Stimulated activated CD8-positive, alpha-beta memory T cell treated with anti-CD3 and anti-CD28 coated beads, Interleukin-12 subunit alpha, Interleukin-12 subunit beta, amount 100 ng/mL, for 24 hours (primary cell): ENCODE measurements at regions not wholly inside any gene's neighbourhood (a gene's known extent, or its start where the extent isn't known, plus 50 kb on each side); places are given as distances from the start of the nearest gene placed in this dataset.

Source experiments
- DNase-seq: peaks from one replicate; pipeline ENCODE4 v3.0.0-alpha.2; 2020; ENCODE audit errors: extremely low read depth

DNA sequence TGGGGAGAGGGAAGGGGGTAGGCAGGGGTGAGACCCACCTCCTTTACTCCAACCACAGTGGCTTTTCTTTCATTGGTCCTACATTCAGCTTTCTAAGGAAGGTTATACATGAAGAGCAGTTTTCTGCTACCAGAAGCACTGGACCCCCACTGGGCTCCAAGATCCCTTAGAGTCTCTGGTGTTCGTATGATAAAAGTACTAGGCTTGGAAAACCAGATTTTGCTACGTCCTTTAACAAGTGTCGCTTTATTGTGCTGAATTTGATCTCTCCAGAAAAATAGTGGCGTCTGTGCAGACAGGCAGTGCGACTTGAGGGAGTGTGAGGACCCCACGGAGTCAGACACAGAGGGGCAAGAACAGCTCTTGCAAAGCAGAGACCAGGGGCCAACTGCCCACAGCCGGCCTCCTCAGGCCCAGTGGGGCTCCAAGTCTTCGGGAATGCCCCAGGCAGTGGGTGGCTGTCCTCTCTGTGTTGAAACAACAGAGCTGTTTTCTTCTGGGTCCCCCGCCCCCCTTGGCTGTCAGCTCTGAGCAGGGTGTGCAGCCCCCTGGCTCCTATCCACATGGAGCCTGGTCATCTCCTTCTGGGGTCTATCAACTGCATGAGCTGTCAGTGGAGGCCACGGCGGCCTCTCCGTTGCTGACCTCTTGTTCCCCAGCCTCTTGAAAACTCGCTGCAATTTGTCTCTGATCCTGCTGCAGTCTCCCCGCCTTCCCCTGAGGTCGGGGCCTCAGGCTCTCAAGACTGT is 333.2 kb downstream of the RPS24 start:
- DNase-seq, result no peak

DNA sequence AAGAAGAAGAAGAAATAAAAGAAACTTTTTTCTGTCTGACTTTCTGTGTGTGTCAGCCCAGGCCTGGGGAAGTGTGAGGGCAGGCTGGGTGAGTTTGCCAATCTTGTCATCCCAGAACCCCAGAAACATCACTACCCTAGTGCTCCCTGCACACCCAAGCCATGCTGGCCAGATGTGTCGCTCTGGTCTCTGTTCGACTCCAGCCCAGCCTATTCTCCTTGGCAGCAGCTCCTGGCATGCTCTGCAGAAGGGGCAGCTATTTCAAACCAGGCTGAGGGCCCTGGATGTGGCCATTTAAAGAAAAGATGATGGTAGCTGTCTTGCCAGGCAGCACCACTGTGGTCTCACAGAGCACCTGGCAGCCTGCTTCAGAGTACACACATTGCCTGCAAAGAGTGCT is 334.1 kb downstream of the RPS24 start:
- no peak for DNase-seq

DNA sequence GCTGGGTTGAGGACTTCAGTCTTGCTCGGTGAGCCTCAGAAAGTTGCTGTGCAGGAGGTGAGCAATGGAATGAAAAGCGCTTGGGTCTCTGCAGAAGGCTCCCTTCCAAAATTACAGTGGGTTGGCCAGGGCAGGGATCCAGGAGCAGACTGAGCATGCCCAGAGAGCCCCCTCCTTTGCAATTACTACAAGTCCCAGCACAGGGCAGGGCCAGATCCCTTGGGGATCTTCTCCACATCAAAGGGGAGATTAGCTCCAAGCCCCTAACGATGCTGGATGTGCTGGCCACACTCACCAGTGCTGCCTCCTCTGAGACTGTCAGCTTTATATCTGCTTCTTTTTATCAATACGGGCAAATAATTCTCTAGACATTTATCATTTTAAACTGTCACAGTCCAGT is 337.5 kb downstream of the RPS24 start:
- DNase-seq, result no peak

DNA sequence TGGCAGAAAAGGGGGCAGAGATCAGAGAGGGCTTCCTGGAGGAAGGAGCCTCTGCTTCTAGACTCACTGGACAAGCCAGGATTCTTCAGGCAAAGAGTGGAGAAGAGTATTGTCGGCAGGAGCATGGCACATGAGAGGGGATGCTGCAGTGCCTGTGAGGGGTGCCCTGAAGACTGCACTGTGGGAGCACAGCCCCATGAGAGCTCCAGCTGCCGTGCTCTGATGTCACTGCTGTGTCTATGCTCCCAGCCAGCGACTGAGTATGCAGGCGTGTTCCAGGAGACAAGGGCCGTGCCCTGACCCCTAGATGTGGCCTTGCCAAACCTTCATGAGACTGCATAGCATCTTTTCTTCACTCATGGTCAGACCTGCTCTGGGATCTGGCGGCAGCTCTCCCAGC is 339.1 kb downstream of the RPS24 start:
- DNase-seq, result no peak

DNA sequence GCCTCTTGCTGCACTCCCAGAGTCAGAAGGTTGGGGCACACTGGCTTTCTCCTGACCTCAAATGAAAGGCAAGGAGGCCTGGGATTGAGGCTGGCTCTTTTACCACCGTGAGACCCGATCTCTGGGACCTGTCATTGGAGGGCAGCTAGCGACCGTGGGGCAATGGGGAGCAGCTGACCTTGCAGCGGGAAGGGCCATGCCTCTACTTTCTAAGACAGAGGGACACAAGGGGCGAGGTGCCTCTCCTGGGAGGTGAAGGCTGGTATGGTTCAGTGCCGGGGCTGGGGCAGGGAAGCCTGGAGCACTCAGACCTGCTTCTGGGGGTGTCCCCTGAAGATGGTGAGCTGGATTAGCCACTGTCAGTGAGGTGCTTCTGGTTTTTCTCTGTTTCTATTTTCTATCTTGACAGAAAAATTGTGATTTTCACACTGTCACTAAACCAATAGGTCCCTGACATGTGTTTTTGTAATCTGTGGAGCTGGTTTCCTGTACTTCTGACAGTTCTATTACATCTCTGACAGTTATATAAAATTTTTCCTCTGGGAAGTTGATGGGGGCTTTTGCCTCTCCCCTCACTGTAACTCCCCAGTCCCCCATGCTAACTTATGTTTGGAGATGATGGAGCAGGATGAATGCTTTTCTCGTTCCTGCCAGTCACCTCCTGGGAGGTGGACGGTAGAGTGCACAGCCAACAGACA is 340.8 kb downstream of the RPS24 start:
- DNase-seq, result no peak

DNA sequence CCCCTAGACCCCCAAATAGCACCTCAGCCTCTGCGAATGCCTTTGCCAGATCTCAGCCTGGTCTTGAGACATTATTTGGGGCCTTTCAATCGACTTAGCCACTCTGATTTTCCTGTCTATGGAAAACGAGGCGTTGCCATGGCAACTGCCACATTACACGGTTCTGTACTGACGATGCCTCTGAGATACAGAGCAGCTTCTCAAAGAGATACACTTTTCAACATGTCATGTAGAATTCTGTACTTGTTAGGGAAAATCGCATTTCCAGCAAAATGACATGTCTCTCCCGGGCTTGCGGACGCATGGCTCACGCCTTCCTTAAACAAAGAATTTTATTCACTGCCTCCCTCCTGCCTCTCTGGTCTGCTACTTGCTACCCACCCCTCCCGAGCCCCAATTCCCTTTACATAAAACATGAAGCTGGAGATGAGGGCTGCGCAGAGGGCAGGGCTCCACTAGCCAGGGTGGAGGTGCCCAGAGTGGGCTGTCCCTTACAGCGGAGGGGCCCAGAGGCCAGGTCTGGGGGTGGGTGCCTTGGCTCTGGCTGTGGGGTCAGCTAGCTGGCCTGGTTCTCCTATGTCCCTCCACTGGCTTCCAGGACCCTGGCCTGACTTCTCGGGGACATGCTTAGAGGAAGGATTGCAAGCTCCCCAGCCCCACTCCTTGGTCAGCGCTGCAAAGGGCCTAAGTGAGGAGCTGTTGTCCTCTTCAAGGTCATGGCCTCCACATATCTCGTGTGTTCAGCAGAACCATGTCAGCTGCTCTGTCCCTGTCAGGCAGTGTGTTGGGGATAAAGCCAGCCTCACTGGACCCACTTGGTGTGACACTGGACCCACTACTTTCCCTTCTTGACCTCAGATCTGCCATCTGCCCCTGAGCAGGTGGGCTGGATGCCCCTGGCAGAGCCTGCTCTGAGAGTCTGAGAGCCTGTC is 342.5 kb downstream of the RPS24 start:
- no peak for DNase-seq

DNA sequence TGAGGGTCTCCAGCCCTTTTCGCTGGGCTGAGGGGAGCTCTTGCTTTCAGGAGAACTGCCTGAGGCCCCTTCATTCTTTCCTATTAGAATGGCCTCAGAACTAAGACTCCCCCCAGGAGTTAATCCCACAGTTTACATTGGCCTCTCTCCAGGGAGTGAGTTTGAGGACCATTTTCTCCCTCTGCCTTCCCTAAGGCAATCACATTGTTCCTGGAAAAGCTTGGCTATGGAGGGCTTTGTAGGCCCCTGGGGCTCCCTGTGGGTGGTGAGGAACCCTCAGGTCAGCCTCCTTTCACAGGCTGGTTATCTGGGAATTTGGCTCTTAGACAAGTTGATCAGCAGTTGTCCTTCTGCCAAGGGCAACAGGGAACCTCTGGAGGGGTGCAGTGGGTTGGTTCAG is 343.7 kb downstream of the RPS24 start:
- no peak for DNase-seq

DNA sequence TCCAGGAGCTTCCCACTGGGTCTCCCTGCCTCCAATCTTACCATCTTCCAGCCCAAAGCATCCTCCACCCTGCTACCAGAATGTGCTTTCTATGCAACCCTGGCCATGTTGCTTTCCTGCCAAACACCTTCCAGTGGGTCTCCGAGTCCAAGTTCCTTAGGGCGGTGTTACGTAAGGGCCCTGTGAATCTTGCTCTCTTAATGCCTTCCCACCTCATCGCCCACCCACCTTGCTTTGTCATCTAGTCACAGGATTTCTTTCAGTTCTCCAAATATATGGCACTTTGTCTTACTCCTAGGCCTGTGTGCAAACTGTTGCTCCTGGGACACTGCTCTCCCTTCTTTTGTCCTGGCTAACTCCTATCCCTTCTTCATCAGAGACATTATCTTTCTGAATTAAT is 344.5 kb downstream of the RPS24 start:
- no peak for DNase-seq

DNA sequence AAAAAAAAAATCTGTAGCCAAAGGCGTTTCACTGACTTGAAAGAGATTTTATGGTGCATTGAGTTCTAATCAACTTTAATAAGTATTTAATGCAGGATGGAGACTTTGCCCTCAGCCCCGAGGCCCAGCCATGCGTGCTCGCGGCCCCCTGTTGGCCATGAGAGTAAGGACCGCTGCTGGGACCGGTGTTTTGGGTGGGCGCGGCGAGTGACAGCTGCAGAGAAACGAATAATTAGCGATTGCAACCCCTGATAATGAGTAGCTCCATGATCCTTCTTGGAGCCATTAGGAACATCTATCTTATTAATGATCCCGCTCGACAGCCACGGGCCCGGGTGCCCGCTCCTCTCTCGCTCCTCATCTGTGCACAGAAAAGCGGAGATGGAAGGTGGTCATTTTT is 347.4 kb downstream of the RPS24 start:
- DNase-seq, result no peak

DNA sequence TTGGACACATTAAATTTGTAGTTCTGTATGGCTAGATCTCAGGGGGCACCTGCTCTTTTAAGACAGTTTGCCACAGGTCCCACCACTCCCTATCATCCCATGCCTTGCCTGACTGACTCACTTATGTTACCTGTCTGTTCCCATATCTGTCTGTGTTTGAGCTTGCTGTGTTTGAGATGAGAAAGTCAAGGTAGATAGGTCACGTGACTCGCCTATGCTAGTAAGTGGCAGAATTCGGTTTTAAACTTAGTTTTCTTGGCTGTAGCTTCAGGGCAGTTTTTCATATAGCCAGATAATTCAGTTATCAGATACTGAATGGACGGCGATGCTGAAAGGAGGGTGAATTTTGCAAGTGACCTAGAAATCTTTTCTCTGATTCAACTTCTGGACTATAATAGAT is 348.4 kb downstream of the RPS24 start:
- DNase-seq, result no peak

DNA sequence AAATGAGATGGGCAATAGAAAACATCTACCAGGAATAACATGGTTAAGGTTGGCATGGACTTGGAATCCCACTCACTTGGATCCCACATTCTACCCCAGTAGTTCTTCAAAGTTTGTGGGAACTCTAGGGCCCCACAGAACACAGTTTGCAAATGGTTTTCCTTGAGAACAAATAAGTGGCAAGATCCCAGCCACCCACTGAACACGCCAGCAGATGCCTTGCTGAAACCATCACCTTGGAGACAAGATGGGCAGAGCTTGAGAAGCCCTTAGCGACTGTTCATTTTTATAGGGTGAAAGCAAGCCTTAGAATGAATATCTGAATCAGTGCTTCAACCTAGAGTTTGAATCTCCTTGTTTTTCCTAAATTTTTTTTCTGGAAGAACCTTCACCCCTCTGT is 349.1 kb downstream of the RPS24 start:
- DNase-seq, result no peak

DNA sequence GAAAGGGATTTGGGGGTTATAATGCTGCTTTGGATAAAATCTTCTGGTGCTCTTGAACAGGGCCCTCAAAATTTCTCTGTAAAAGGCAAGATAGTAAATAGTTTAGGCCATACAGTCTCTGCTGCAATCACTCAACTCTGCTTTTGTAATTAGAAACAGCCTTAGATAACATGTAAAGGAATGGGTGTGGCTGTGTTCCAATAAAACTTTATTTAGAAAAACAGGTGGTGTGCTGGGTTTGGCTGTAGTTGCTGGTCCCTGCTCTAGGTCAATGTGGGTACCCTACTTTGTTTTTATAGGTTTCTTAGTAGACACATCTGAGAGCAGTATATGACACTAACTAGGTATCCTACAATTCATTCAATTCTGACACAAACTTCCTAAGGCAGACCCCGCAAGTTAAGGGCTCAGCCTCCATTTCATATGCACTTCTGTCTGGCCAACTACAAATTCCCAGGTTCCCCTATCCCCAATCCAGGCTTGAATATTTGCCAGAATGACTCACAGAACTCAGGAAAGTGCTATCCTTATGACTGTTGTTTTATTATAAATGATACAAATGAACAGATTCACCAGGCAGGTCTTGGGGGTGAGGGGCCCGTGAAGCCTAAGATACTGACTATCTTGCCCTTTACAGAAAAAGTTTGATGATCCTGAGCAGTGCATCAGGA is 349.9 kb downstream of the RPS24 start:
- no peak for DNase-seq

DNA sequence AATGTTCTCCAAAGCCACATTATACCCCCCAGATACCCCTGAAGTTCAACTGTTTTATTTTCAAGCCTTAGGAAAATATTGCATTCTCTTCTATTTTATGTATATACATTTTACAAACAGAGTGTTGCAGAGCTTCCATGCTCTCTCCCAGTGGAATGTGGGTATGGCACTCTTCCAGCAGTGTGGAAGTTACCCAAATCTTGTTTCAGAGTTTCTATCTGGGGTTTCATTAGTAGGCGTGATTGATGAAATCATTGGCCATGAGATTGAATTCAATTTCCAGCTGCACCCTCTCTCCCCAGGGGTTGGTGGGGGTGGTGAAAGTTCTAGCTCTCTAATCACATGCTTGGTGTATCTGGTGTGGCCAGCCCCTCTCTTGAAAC is 350.4 kb downstream of the RPS24 start:
- no peak for DNase-seq

DNA sequence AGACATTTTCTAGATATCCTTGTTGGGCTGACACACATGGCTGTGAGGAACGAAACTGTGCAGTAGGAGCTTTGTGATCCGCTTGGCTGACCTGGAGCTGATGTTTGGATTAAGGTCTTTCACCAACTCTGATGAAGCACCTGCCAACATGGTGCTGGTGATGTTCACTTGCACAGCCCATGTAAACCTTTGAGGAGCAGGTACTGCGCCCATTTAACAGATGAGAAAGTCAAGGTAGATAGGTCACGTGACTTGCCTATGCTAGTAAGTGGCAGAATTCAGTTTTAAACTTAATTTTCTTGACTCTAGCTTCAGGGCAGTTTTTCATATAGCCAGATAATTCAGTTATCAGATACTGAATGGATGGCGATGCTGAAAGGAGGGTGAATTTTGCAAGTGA is 351.9 kb downstream of the RPS24 start:
- no peak for DNase-seq

DNA sequence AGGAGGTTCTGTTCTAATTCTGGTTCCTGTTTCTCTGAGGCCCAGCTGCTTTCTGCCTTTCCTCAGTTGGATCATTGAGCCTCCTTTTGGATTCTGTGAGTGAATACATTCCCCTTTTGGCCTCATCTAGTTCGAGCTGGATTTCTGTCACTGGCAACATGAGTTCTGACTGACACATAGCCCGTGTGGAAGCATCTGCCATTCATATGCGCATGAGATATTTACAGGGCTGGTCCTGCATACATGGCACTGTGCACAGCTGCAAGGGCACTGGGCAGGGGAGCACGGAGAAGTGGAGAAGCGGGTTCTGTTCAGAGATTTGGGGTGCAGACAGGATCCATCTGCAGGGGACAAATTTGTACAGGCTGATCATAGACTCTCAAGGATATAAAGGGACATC is 352.8 kb downstream of the RPS24 start:
- no peak for DNase-seq

DNA sequence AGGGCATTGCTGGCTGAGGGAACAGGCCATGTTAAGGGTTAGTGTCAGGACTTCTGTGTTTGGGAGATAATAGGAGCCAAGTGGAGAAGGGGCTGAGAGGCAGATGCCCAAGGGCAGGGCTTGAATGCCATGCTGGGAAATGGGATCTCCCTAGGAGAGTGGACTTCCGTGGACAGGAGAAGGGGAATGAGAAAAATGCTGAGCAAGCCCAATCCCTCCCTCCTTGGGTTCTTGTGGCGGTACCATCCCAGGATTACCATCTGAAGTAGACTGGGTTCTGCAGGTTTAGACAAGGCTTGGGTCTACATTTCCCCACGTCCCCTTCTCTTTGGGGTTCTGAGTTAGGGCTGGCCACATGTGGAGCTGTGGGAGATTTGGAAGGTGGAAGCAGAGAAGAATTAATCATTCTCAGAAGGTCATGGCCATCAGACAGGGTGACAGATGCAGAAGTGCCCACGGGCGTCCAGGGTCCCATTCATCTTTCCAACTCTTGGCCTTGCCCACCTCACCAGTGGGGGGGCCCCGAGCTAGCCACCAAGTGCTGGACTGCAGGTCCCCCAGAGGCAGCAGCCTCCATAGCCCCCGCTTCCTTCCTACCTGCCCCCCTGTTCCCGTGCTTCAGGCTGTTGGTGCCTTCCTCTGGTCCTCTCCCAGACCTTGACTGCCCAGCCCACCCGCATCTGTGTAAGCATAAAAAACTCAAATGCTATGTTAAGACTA is 354.8 kb downstream of the RPS24 start:
- DNase-seq, result no peak

DNA sequence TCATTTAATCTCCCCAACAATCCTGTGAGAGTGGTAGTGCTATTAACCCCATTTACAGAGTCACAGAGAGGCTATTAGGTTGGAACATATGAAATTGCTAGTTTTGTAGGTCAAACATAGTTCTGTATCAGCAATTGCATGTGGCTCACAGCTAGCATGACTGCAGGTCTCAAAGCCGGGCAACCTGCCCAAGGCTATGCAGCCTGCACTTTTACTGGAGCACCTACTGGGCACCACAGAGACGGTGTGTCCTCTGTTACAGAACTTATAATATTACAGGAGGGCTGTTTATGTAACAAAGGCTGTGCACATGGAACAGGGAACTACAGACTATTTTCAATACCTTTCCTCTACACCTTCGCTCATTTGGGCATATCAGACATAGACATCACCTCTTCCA is 355.8 kb downstream of the RPS24 start:
- DNase-seq, result no peak

DNA sequence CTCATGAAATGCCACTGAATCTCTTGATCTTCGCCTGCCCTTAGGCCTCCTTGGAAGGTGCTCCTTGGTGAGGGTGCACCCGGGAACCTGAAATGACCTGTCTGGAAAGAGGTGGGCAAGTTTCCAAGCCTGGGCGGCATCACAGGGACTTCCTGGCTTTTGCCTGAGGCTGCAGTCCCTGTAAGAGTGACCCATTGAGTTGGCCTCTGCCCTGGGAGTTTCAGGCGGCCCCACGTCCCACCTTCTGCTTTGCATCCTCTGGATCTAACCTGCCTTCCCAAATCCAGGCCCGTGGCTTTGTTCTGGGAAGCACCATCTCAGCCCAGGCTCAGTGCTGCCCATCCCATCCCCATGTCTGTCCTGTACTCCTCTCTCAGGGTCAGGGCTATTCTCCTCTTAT is 356.4 kb downstream of the RPS24 start:
- no peak for DNase-seq

DNA sequence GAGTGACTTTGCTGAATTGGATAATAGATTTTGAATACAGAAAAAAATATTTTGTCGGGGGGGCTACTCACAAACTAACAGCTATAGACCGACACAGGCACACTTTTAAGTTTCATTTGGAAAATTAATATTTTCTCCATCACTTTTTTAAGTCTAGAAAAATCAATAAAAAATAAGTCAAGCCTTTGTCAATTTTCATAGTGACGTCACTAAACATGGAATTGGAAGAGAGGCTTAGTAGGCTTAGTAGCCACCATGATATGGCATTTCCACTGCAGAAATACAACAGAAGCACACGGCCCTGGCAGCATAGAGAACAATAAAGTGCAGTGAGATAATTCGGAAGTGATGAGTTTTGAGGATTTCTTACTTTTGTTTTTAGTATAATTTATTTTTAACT is 357.2 kb downstream of the RPS24 start:
- DNase-seq, result no peak

DNA sequence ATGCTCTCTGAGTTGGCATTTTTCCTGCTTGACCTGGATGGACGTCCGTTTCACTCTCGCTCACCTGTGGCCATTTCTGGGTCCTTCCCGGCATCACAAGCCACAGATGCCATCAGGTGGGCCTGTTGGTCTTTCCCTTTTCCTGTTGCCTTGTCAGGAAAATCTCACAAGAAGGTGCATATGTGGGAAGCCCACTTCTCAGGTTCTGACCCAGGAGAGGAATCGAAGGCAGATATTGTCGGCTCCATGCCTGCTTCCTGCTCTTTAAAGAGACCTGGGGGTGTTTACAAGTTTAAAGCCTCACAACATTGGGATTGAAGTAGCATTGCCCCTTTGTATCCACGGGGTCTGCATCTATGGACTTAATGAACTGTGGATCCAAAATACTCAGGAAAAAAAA is 357.9 kb downstream of the RPS24 start:
- DNase-seq, result no peak

DNA sequence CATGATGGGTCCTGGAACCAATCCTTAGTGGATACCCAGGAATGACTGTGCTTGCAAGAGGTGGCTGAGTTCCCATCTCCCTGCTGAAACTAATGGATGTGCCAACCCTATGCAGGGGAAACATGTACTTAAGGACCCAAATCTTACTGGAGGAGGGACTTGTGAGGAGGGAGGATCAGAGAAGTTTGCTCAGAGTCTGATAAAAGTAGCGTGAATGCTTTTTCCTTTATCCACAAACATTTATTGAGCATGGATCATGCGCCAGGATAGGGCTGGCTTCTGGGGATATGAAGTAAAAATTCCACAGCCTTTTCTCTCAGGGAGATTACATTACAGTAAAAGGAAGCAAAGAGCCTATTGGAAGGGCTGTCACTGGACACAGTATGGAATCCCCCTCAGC is 358.5 kb downstream of the RPS24 start:
- no peak for DNase-seq
